NCI-H526 treated with DMSO at 0.1 percent for 48 hours (cell line): ENCODE measurements at regions not wholly inside any gene's neighbourhood (a gene's known extent, or its start where the extent isn't known, plus 50 kb on each side); places are given as distances from the start of the nearest gene placed in this dataset.

Experiments
- DNase-seq: peaks from one replicate; lab custom pipeline; 2025; lab: John Stamatoyannopoulos, UW

- no peak for DNase-seq
These were observed 460.4 kb upstream of the JARID2 start for GRCh38 chr6:14785493-14785790.

GRCh38 chr6:14786008-14786407 is 459.9 kb upstream of the JARID2 start:
- no peak for DNase-seq

GRCh38 chr6:14786455-14786854 is 459.4 kb upstream of the JARID2 start:
- no peak for DNase-seq

GRCh38 chr6:14787250-14787649 is 458.6 kb upstream of the JARID2 start:
- DNase-seq = no peak

GRCh38 chr6:14787677-14788076 is 458.2 kb upstream of the JARID2 start:
- no peak for DNase-seq

- no peak for DNase-seq
These were observed 455.9 kb upstream of the JARID2 start for GRCh38 chr6:14789996-14790395.

GRCh38 chr6:14790976-14791375 is 454.9 kb upstream of the JARID2 start:
- DNase-seq = no peak

GRCh38 chr6:14791526-14791925 is 454.3 kb upstream of the JARID2 start:
- DNase-seq = no peak

GRCh38 chr6:14792118-14792955 is 453.5 kb upstream of the JARID2 start:
- no peak for DNase-seq

- no peak for DNase-seq
These were observed 450.4 kb upstream of the JARID2 start for GRCh38 chr6:14795451-14795850.

- no peak for DNase-seq
These were observed 448.7 kb upstream of the JARID2 start for GRCh38 chr6:14796974-14797762.

GRCh38 chr6:14797875-14798593 is 447.8 kb upstream of the JARID2 start:
- DNase-seq = no peak

- no peak for DNase-seq
These were observed 447.3 kb upstream of the JARID2 start for GRCh38 chr6:14798594-14798982.

- no peak for DNase-seq
These were observed 446.8 kb upstream of the JARID2 start for GRCh38 chr6:14798996-14799588.

- peak; percentile 66 for DNase-seq
These were observed 445.9 kb upstream of the JARID2 start for GRCh38 chr6:14799928-14800327.

- DNase-seq = no peak
These were observed 443.2 kb upstream of the JARID2 start for GRCh38 chr6:14802514-14803160.

- no peak for DNase-seq
These were observed 441.7 kb upstream of the JARID2 start for GRCh38 chr6:14804001-14804784.

- no peak for DNase-seq
These were observed 441.1 kb upstream of the JARID2 start for GRCh38 chr6:14804785-14805210.

GRCh38 chr6:14806101-14806500 is 439.8 kb upstream of the JARID2 start:
- DNase-seq = no peak

GRCh38 chr6:14807130-14807529 is 438.7 kb upstream of the JARID2 start:
- DNase-seq = no peak

- no peak for DNase-seq
These were observed 437.9 kb upstream of the JARID2 start for GRCh38 chr6:14807971-14808370.
